CD4-positive, alpha-beta T cell treated with Interleukin-2 at 100 ng/mL for 4 hours (primary cell): ENCODE measurements at regions not wholly inside any gene's neighbourhood (a gene's known extent, or its start where the extent isn't known, plus 50 kb on each side); places are given as distances from the start of the nearest gene placed in this dataset.

ENCODE experiments used
- DNase-seq: peaks from one replicate; pipeline ENCODE4 v3.0.0-alpha.2; 2020; ENCODE audit warnings: low spot score

DNA sequence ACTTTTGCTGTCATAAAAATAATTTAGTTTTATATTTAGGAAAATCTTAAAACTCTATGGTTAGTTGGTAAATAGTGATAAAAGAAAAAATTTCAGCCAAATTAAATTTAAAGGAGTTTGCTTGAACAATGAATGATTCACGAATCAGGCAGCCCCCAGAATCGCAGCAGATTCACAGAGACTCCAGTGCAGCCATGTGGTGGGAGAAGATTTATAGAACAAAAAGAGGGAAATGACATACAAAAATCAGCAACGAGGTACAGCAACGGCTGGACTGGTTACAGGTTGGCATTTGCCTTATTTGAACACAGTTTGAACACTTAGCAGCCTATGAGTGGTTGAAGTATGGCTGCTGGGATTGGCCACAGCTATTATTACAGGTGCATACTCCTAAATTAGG lies 96.4 kb upstream of the MYCBP2 start:
- DNase-seq, result no peak

DNA sequence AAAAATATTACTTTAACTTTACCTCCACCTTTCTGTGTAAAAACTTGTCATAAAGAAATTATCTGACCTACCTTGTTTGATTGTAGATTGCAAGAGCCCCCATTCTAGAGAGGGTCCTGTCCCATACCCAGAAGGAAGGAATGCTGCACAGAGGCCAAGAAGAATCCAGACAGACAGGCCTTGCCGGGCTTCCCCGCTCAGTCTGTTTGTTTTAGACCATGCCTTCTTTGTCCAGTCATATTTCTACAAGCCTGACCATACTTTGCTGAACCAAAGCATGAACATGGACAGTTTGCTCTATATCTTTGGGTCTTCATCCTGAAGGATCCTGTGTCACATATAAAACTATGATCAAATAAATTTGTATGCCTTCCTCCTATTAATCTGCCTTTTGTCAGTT lies 95.8 kb upstream of the MYCBP2 start:
- no peak for DNase-seq

DNA sequence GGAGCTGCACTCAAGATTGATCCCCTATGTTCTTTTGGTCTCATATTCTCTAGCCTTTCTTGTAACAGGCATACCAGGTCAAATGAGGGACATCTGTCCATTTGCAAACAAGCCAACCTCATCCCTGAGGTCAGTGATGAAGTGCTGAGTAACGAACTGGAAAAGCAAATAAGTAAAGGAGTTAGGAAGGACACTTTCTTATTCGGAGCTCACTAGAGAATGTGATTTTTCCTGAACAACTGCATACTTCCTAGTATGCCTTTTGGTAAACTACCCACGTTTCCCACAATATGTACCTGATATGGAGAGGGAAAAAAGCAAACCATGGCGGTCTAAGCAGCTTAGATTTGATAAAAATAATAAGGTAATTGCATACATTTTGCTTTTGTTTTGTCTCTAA lies 91.0 kb upstream of the MYCBP2 start:
- DNase-seq, result no peak

DNA sequence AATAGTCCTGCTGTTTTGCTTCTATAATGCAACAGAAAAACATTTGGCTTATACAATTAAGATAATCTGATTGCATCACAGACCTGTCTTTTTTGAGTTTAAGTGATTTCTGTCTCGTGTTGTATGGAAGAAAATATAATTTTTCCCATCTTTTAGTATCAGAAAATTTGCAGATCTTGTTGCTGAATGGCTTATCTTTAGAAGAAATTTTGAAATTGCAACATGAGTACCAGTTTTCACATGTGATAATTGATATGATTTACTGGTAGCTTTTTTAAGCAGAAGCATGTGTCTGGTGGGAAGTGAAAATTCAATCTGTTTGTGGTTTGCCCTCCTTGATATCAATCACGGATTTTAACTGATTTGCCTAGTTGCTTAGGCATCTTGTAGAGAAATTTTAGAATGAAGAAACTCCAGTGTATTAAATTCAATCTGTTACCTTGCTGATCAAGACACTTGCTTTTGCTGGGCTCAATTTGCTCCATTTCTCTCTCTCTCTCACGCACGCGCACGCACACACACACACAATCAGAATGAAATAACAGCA lies 89.8 kb upstream of the MYCBP2 start:
- DNase-seq, result no peak

DNA sequence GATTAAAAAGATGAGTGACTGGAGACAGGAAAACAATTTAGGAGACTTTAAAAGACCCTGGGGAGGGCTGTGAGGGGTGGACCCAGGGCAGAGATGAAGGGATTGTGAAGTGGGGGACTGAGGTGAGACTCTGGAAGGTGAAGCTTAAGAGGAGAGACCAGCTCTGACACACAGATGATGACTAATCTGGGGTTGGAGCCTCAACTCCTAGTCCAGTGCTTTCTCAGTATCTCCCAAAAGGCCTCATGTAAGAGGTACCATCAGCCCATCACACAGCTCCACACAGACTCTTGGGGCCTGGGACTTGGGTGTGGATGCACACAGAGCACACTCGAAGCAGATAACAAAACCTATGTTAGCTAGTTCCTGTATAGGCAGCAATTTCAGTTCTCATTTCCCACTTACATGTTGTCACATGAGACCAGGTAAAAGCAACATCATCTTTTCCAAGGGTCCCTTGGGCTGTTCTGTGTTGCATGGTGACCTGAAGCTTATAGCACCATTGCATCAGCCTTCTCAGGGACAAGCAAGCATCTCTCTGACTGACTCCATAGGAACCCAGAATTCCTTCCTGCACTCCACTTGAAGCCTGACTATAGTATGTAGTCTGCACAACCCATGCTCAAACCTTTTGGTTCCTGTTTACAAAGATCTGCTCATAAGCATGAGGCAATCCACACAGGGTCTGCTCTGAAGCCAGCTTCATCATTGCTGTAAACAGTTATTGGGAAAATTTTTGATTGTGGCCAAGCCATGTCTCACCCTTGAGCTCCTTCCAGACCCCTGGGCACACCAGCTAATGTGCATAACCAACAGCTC lies 88.6 kb upstream of the MYCBP2 start:
- DNase-seq, result no peak

DNA sequence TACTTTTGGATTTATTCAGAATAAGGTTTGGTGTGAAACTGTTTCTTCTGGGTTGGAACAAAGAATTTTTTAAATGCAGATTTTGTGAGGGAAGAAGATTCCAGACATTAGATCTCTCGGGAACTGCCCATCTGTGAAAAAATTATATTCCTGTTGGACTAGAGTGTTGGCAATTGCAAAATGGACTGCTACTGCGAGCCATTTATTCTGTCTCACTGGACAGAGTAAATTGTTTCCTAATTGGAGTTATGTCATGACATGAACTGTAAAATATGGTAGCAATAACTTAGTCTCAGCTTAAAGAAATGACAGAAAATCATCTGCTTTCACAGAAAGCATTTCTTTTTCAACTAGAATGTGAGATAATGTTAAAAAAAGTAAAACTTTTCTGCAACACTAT lies 86.0 kb upstream of the MYCBP2 start:
- DNase-seq, result no peak

DNA sequence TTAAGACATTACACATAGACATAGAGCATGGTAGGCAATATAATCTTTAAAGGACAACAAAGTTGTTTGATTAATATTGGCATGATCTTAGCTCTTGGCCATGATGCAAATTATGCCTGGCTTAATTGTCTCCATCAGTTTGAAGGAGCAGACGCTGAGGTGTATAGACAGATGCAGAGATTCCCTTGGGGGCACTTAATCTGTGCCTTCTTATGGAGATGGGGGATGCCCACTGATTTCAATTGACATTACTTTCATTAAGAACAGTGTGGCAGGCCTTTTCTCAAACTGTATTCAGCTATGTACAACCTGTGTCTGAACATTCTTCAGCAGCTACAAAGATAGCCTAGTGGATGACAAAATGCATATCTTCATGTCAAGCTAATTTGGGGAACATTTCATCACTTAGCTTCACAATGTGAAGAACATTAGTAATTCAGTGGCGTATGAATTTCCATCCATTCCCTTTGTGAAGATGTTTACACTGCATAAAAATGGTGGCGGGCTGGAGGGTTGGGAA lies 85.3 kb upstream of the MYCBP2 start:
- DNase-seq, result no peak

DNA sequence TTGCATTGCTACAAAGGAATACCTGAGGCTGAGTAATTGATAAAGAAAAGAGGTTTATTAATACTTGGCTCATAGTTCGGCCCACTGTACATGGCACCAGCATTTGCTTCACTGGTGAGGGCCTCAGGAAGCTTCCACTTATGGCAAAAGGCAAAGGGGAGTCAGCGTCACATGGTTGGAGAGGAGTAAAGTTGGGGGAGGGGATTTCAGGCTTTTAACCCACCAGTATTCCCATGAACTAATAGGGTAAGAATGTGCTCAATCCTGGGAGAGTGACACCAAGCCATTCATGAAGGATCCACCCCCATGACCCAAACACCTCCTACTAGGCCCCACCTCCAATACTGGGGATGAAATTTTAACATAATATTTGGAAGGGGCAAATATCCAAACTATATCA lies 82.5 kb upstream of the MYCBP2 start:
- no peak for DNase-seq

DNA sequence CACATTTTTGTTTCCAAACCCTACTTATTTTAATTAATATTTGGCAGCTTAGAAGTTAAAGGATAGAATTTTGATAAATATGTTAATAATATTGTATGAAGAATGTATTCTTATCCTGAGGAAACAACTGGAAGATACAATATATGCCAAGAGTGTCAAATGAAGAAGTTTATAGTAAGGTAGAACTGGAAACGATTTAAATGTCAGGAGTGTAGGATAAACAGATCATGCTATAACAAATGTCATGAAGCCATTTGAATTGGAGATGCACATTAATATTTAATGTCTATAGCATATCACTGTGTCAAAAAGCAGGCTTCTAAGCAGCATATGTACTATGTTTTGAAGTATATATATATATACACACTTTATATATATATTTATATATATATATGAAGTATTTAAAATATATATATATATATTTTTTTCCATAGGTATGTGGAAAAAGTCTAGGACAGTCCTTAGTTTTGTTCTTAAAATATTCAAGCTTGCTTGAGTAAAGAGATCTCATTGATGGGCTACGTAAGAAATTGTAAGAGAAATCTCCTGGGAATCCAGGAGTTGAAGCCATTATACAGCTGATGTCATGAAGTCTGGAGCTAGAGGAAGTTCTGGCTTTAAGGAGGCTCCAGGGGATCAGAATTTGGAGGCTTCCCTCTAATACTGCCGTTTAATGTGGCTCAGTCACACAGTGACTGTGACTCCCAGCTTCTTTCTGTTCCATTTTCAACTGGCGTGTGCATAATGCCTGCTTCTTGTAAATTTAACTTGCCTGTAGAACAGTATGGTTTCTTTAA lies 79.9 kb upstream of the MYCBP2 start:
- no peak for DNase-seq

DNA sequence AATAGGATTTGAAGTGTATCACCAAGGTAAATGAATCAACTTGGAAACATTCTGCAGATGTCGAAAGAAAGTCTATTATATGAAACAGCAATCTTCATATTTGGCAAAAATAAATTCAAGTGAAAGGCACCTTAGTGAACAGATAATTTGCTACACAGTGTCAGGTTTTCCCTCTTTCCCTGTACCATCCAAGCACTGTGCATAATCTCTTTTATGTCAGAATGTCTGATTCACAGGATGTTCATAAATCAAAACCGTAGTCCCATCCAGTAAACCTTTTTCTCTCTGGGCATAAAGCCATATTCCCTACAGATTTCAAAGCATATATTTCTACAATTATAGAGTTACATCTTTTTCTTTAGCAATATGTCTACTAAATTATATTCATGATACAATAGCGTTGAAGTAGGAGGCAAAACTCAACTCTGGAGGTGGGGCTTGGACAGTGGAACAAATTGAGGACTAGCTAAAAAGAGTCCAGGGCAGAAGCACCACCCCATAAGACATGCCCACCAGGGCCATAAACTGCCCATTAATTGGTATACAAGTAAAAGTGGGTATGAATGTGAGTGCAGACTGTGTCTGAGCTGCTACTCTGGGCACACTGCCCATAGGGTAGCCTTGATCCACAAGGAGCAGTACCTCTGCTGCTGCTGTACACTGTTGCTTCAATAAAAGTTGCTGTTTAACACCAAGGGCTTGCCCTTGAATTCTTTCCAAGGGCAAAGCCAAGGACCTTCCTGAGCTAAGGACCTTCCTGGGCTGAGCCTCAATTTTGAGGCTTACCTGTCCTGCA lies 72.1 kb upstream of the MYCBP2 start:
- DNase-seq, result no peak

DNA sequence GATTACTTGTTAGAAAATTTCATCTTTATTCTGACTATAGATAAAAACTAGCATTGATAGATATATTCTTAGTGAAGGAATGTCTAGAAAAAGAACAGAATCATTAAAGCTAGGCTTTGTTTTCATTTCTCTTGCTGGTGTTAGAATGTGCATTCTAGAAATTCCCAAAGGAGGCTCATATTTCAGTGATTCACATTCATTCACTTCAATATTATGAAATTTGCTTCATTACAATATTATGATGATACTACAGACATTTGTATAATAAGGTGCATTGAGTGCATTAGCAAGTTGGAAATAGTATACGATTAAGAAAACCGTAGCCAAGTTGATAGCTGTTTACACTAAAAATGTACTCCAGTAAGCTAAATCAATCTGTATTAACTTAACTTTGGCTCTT lies 70.7 kb upstream of the MYCBP2 start:
- no peak for DNase-seq

DNA sequence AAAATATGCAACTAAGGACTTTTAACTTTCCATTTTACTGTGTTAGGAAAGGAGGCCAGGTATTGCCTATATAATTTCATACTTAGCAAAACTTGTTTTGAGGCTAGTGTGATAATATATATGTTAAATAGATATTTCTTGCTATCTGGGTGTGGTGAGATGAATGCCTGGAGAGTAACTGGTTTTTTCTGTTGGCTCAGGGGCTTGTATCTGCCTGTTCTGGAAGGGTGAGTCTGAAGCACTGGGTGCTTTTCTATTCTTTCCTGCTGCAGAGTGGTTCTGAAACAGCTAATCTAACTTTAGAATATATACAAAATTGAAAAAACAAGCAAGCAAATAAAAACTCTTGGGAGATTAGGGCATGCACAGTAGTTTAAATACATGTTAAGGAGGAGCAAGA lies 64.6 kb upstream of the MYCBP2 start:
- DNase-seq, result no peak

DNA sequence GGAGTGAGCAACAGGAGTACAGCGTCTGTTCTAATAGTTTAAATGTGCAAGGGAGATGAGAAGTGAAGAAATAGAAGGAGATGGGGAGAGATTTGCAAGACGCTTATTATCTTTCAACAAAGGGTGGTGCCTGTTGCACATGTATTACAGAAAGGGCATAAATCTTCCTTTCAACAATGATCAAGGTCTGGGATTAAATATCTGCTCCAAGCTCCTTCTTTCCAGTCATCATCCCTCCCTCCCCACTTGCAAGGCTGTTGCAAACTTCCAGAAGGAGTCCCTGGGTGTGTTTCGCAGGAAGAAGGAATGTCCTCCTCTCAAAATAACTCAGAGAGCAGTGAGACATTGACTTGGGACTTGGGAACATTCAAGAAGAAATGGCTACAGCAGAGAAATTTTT lies 63.5 kb upstream of the MYCBP2 start:
- DNase-seq, result no peak

DNA sequence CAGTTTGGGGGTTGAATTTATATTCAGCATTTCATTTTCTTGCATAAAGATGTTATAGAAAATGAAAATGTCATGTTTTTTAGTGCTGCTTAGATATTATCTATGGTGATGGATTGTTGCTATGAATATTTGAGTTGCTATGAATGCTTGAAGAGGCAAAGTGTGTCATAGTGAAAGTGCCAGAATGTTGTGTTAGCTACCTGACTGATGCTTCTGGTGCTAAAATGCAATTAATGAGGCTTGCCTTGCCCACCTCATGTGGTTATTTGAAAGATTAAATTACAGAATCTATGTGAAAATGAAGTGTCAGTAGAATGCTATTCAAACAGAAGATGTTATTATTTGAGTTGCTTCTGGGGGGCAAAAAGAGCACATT lies 62.7 kb upstream of the MYCBP2 start:
- no peak for DNase-seq

DNA sequence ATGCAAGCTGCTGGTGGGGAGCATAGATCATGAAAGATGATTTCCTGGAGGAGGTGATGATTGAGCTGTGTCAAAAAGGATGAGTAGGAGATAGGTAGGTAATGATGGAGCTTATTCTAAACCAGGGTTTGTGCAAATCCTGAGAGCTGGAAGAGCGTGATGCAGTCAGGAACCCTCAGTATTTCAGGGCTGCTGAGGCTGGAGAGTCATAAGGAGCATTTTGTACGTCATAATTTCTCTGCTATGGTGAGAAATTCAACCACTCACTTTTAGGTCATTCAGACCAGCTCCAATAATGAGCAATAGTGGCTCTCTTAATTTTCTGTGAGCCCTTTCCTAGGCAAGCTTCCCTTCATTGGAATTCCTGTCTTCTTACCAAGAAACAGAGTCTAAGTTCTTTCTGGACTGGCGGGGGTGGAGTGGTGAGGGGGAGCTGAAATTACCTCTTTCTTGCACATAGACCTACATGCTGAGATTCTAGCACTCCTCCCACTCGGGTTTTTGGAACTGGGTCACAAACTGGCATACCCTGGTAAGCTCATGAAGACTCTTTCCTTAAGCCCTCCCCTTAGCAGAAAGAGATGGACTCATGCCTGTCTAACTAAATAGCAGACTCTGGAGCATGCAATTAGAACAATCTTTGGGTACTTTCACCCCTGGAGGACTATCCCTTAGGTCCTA lies 62.2 kb upstream of the MYCBP2 start:
- no peak for DNase-seq

DNA sequence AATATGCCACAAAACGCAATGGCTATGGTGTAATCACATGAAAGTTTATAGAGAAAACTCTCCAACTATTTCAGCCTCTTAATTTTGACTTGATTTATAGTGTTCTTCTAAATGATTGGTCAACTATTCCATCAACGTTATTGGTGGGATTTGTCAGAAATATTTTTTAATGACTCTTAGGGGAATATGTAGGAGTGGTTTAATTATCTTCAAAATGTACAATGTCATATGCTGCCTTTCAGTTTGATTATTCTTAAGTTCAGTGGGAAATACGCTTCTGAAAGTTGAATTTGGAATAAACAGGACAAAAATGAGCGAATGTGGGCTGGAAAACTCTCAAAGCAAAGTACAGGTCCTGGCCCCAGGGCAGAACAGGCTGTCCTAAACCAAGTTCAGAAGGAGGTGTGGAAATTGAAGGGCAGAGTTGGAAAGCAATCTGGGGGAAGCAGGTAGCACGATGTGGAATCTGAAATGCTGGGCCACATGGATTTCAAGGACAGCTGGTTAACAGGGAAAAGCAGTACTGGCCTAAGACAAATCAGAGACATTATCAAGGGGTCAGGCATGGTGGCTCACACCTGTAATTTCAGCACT lies 60.8 kb upstream of the MYCBP2 start:
- DNase-seq, result no peak

DNA sequence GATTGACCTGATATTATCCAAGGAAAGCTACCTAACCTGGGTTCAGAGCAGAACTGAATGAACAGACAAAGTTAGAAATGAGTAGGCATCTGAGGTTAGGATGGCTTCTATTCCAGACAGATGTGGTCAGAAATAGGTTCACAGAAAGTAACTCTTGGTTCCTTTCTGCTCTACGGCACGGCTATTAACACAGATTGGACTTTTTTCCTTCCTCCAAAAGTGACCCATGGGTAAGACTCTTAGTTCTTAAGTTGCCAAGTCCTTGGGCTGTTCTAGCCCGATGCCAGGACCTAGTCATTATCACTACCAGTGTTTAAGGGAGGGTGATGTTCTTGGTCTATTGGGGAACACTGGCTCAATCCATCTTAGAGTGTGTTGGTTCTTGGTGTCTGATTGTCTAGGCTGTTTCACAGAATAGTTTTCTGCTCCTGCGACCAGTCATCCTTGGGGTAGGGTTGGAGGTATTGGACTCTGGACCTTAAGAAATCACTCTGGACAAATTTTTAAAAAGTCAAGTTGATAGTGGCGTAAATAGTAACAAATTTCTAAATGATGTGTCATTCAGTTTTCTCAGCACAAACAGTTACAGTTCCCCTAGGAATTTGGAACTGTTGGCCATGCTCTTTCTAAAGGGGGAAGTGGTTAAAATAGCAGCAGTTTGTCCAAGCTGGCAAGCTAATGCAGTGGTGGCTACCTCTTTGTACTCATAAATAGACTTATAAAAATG lies 60.1 kb upstream of the MYCBP2 start:
- no peak for DNase-seq

DNA sequence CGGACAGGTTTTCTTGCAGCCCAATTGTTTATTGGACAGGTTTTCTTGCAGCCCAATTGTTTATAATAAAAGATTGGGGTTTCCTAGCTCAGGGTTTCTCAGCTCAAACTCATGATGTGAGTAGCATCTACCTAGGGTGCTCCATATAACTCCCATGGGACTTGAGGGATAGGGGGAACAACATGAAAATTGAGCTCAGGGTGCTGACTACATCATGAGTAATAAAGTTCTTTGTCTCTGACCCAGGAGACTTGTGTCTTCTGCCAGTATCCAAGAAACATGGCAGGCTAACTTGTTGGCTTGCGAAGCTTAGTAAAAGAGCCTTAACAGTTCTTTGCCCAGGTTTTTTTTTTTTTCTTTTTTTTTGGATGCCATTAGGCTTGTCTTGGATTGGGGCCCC lies 59.2 kb upstream of the MYCBP2 start:
- no peak for DNase-seq

DNA sequence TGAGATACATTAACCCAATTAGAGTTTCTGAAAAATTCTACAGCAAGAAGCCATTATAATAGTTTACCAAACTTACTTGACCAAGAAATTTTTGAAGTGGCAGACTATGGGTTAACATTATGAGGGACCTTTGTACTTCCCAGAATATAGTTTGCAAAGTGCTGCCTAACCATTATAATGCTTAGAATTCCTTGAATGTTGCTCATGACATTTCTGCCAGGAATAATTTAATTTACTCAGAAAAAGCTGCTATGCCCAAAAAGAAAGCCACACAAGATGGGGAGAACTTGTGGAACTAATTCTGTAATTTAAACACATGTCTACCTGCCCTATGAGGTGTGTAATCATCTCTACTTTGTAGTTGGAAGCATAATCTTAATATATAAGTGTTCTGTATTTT lies 58.1 kb upstream of the MYCBP2 start:
- DNase-seq, result no peak

DNA sequence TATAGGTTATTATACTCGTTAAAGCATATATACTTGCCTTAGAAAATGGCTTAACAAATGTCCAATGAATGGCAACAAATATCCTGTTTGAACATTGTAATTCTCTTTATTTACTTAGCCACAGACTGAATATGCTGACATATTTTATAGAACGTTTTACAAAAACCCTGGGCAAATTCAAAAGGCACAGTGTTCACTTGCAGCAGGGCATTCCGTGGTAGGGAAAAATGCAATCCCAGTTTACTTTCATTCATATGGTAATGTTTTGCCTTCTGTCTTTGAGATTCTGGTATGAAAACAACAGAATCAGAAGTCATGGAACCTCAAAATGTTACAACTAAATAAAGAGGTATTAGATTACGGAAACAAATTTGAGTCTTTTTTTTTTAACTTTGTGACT lies 56.2 kb upstream of the MYCBP2 start:
- DNase-seq, result no peak

DNA sequence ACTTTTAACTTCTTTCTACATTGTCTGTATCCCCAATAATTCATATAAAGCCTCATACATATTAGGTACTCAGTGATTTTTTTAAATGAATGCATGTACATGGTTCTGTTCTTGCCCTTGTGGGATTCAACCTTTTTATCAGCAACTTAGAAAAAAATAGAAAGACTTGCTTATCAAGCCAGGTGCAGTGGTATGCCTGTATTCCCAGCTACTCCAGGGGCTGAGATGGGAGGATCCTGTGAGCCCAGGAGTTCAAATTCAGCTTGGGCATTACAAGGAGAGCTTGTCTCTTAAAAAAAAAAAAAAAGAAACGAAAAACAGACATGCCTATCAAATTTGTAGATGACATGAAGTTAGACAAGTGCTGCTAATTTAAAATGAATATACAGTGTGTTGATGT lies 54.2 kb upstream of the MYCBP2 start:
- DNase-seq, result no peak
